A549 (cell line): ENCODE measurements at regions not wholly inside any gene's neighbourhood (a gene's known extent, or its start where the extent isn't known, plus 50 kb on each side); places are given as distances from the start of the nearest gene placed in this dataset.
A peak's percentile ranks its signal among the peaks of the same experiment; 100 is the strongest.

ENCODE experiments used
- ATAC-seq, 2 experiments: fragments of 200-7000 bp in 1 of 2; fragments of >200 bp in 1 of 2; cut with Nextera tagmentation in 1 of 2; cut with Tn5 transposase in 1 of 2; 3 replicates each; pipeline versions ENCODE4 v1.8.0 to v1.9.1; 2018 to 2020; ENCODE audit warnings: mild to moderate bottlenecking in 1 of 2, moderate library complexity in 1 of 2
- CTCF ChIA-PET: fragments of 300-600 bp; sonication (Branson Sonifier 250); formaldehyde crosslinking; extraction: SDS; loops from one replicate; lab custom pipeline; 2021; ENCODE audit warnings: antibody characterized with exemption, inconsistent platforms; lab: Yijun Ruan, JAX
- POLR2A ChIA-PET: fragments of 350-600 bp; formaldehyde crosslinking; extraction: SDS; loops from one replicate; lab custom pipeline; 2021; ENCODE audit warnings: antibody characterized with exemption, inconsistent platforms; lab: Yijun Ruan, JAX
- DNase-seq, 2 experiments: peaks; one replicate each; pipeline versions ENCODE4 v3.0.0 to v3.0.0-alpha.2; 2011 to 2016; ENCODE audit warnings: low read depth in 1 of 2, low spot score in 1 of 2
- FAIRE-seq: peaks from 2 replicates; lab custom pipeline; 2011; peaks lifted over from hg19 to GRCh38; lab: Jason Lieb, UNC
- H3K27ac ChIP-seq, 2 experiments: fragments of >200 bp; sonication (Bioruptor Twin); formaldehyde crosslinking; 3 replicates each; pipeline ENCODE4 v1.5.1; 2016 to 2017
- H3K4me1 ChIP-seq: fragments of >200 bp; sonication (Bioruptor Twin); formaldehyde crosslinking; 3 replicates; pipeline ENCODE4 v1.6.1; 2016
- H3K4me2 ChIP-seq: fragments of >200 bp; sonication (Bioruptor Twin); formaldehyde crosslinking; 3 replicates; pipeline ENCODE4 v1.6.1; 2016
- H3K4me3 ChIP-seq: fragments of >200 bp; sonication (Bioruptor Twin); formaldehyde crosslinking; 3 replicates; pipeline ENCODE4 v1.5.1; 2016
- H3K9me3 ChIP-seq: fragments of >200 bp; sonication (Bioruptor Twin); formaldehyde crosslinking; 3 replicates; pipeline ENCODE4 v1.6.1; 2016
- CBX2 ChIP-seq: fragments of 200-600 bp; sonication (generic); IDR thresholded peaks from 2 replicates; pipeline ENCODE4 v1.6.1; 2016; ENCODE audit warnings: low read depth, mild to moderate bottlenecking, borderline replicate concordance
- CBX8 ChIP-seq: fragments of 200-600 bp; sonication (generic); IDR thresholded peaks from 2 replicates; pipeline ENCODE4 v1.6.1; 2016
- CHD4 ChIP-seq: fragments of 200-600 bp; sonication (generic); IDR thresholded peaks from 2 replicates; pipeline ENCODE4 v1.6.1; 2016; ENCODE audit warnings: antibody characterized with exemption, mild to moderate bottlenecking, borderline replicate concordance
- EHMT2 ChIP-seq: fragments of 200-600 bp; sonication (generic); IDR thresholded peaks from 2 replicates; pipeline ENCODE4 v1.6.1; 2016; ENCODE audit warnings: antibody characterized with exemption, low read depth, mild to moderate bottlenecking, moderate library complexity
- ELK1 ChIP-seq: fragments of 150-350 bp; IDR thresholded peaks from 2 replicates; pipeline ENCODE4 v1.6.1; 2014; ENCODE audit warnings: low read depth, mild to moderate bottlenecking, low read length
- EP300 ChIP-seq, 2 experiments: fragments of >200 bp; sonication (Bioruptor Twin); formaldehyde crosslinking; IDR thresholded peaks; 2 replicates in 1 of 2; 3 replicates in 1 of 2; pipeline ENCODE4 v1.6.1; 2016 to 2017
- FOSB ChIP-seq: fragments of 250-450 bp; sonication (Bioruptor Pico); IDR thresholded peaks from 2 replicates; pipeline ENCODE4 v1.5.0; 2020; ENCODE audit warnings: mild to moderate bottlenecking, moderate library complexity
- FOSL2 ChIP-seq, 2 experiments: fragments of 450-650 bp in 1 of 2; fragments of >200 bp in 1 of 2; sonication (Bioruptor Twin) in 1 of 2; formaldehyde crosslinking; IDR thresholded peaks; 2 replicates each; pipeline versions ENCODE4 v1.5.0 to v1.6.1; 2016 to 2020; ENCODE audit warnings: mild to moderate bottlenecking in 1 of 2, moderate library complexity in 1 of 2
- FOXS1 ChIP-seq: fragments of 250-450 bp; sonication (Bioruptor Pico); IDR thresholded peaks from 2 replicates; pipeline ENCODE4 v1.5.0; 2020; ENCODE audit warnings: mild to moderate bottlenecking, moderate library complexity
- HEYL ChIP-seq: fragments of 250-450 bp; sonication (Bioruptor Pico); IDR thresholded peaks from 2 replicates; pipeline ENCODE4 v1.8.0; 2021; ENCODE audit warnings: mild to moderate bottlenecking, moderate library complexity
- HOXB13 ChIP-seq: fragments of 250-450 bp; sonication (Bioruptor Pico); IDR thresholded peaks from 2 replicates; pipeline ENCODE4 v1.5.0; 2020; ENCODE audit warnings: low read depth, mild to moderate bottlenecking, moderate library complexity
- JUNB ChIP-seq: fragments of >200 bp; sonication (Bioruptor Twin); formaldehyde crosslinking; IDR thresholded peaks from 2 replicates; pipeline ENCODE4 v1.6.1; 2016
- MAFK ChIP-seq: fragments of 450-650 bp; IDR thresholded peaks from 2 replicates; pipeline ENCODE4 v1.6.1; 2014; ENCODE audit not compliant: partially characterized antibody
- MAX ChIP-seq: IDR thresholded peaks from 2 replicates; pipeline ENCODE4 v1.6.1; 2012
- MYC ChIP-seq: IDR thresholded peaks from 2 replicates; pipeline ENCODE4 v1.6.1; 2012; ENCODE audit warnings: mild to moderate bottlenecking, inconsistent platforms, low read length, improper control_type of control experiment, borderline replicate concordance
- NFE2L2 ChIP-seq: fragments of 150-350 bp; conservative IDR thresholded peaks from 2 replicates; pipeline ENCODE4 v1.6.1; 2014; ENCODE audit warnings: low read length
- NR3C1 ChIP-seq: fragments of >200 bp; sonication (Bioruptor Twin); formaldehyde crosslinking; IDR thresholded peaks from 3 replicates; pipeline ENCODE4 v1.6.1; 2017
- PBX3 ChIP-seq: IDR thresholded peaks from 2 replicates; pipeline ENCODE4 v1.6.1; 2012
- RARB ChIP-seq: fragments of 250-450 bp; sonication (Bioruptor Pico); IDR thresholded peaks from 2 replicates; pipeline ENCODE4 v1.8.0; 2021; ENCODE audit warnings: mild to moderate bottlenecking, moderate library complexity
- RFX5 ChIP-seq: fragments of 450-650 bp; IDR thresholded peaks from 2 replicates; pipeline ENCODE4 v1.7.1; 2014; ENCODE audit warnings: antibody characterized with exemption, mild to moderate bottlenecking, moderate library complexity
- SMC3 ChIP-seq: fragments of >200 bp; sonication (Bioruptor Twin); formaldehyde crosslinking; IDR thresholded peaks from 3 replicates; pipeline ENCODE4 v1.6.1; 2018; ENCODE audit warnings: inconsistent platforms
- TP53 ChIP-seq: fragments of 250-450 bp; sonication (Bioruptor Pico); IDR thresholded peaks from 2 replicates; pipeline ENCODE4 v1.5.0; 2021; ENCODE audit warnings: mild to moderate bottlenecking, moderate library complexity
- ZSCAN20 ChIP-seq: fragments of 250-450 bp; sonication (Bioruptor Pico); IDR thresholded peaks from 2 replicates; pipeline ENCODE4 v1.8.0; 2022; ENCODE audit warnings: mild to moderate bottlenecking, moderate library complexity
- WGBS: methylation state at CpG from one replicate; pipeline ENCODE4 v1.1.6; 2017; ENCODE audit errors: missing lambda C conversion rate; 5-methylcytosine and 5-hydroxymethylcytosine counted together
- TF ChIP-seq, protein P1 (sequence below): fragments of 450-650 bp; IDR thresholded peaks from 2 replicates; pipeline ENCODE4 v1.6.1; 2014; ENCODE audit warnings: antibody characterized with exemption

DNA sequence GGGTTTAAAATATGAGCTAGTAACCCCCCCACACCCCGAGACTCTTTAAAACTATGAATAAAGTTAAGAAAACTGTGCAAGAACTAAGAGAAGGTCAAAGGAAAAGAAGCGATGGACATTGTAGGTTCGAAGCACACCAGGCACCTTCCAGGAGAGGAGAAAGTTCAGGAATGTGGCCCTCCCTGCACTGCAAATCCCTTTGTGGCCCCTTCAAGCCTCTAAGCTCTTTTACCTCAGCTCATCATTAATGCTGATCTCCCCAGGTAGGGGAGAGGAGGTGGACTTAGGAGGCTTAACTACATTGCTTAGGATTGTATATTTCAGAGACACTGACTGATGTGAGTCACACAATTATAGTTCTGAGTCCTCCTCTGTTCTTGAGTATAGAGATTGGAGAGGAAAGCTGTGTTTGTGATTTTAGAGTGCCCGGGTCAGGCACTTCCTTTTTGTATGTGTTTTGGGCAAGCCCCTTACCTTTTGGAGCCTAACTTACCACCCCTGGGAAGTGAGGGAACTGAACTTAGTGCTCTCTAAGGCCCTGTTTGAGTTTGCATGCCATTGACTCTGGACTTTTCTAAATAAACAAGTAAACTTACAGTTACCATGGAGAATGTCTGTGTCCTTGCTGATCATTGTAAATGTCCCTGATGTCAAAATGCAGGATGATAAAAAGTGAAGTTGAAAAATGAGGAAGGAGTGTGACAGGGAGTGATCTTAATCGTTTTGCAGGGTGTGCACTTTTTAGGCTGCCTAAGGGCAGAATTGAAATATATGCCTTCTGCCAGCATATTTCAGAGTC lies 140.8 kb upstream of the ZEB2 start:
- no peak for FAIRE-seq
- H3K4me3 ChIP-seq, result no peak overlapping the region
- peak; percentile 51 to 68; a peak in 4 of 6 replicates for ATAC-seq
- CTCF ChIA-PET, result interaction anchor here (0.6 kb wide), 1 partner anchor 1051 kb away, joined by 3 read pairs; no protein-coding TSS in a partner anchor
- TF ChIP-seq FOSB (CRISPR knock-in tag) (no peak), EHMT2 (no peak), MAFK (peak; percentile 60)
- TF ChIP-seq, all 56 proteins: peak for 1
- H3K4me1 ChIP-seq, result peaks cover 14% of the 10 kb centered on the region
- no peak overlapping the region for H3K4me2 ChIP-seq
- WGBS, result 74% methylated on average over 5 of the region's 5 CpGs
- DNase-seq, result peak in 1 of 2 experiments; percentile 12
- peak overlapping the region in 1 of 2 experiments; percentile 34; a peak in 2 of 6 replicates for H3K27ac ChIP-seq
- POLR2A ChIA-PET, result no interaction called here
- H3K9me3 ChIP-seq, result no peaks in the 10 kb centered on the region

- ATAC-seq (peak; percentile 88 to 94), FAIRE-seq (no peak)
- WGBS, result 63% methylated on average over 9 of the region's 10 CpGs
These were observed 139.9 kb upstream of the ZEB2 start for GRCh38 chr2:144659731-144660275.

DNA sequence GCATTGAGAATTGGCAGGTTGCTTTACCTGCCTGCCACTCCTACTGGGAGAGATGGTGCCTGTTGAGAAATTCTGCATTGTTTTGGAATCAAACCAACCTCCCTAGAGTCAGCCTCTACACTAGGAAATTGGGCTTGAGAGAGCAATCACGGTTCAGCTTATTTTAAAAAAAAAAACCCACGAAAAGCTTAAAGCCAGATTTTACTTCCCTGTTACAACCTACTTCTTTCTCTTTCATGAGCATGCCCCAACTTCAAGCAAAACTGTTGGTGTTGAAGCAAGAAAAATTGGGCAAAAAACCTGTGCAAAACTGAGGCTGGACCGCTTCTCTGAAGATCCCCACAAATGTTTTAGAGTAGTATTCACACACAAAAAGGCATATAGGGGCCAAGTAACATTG lies 134.6 kb upstream of the ZEB2 start:
- H3K4me3 ChIP-seq, result no peak overlapping the region
- ChIA-PET POLR2A (no interaction called here), CTCF (no interaction called here)
- H3K4me1 ChIP-seq, result peaks cover 3% of the 10 kb centered on the region; the same call in 1 of the 3 replicates
- H3K9me3 ChIP-seq, result no peaks in the 10 kb centered on the region
- WGBS, result 56% methylated on average over 3 of the region's 3 CpGs
- FAIRE-seq, result no peak
- H3K4me2 ChIP-seq, result no peak overlapping the region
- DNase-seq, result no peak
- no peak for ATAC-seq
- TF ChIP-seq HEYL (CRISPR knock-in tag) (no peak), MYC (no peak), EHMT2 (no peak), ZSCAN20 (CRISPR knock-in tag) (no peak), CHD4 (no peak), ELK1 (no peak), EP300 (IDR thresholded peaks at IDR 0.05) (no peak), PBX3 (no peak), NFE2L2 (no peak), SMC3 (no peak), HOXB13 (no peak), NR3C1 (no peak), TP53 (CRISPR knock-in tag) (no peak), CBX8 (no peak), RFX5 (no peak), RARB (CRISPR knock-in tag) (no peak), JUNB (no peak), FOXS1 (CRISPR knock-in tag) (no peak), CBX2 (no peak)
- H3K27ac ChIP-seq, result no peak overlapping the region

More at GRCh38 chr2:144659731-144660275, 139.9 kb upstream of the ZEB2 start:
- H3K4me3 ChIP-seq, result no peak overlapping the region
- CTCF ChIA-PET, result interaction anchor here (1.5 kb wide), 1 partner anchor 17 kb away, joined by 3 read pairs; no protein-coding TSS in a partner anchor
- H3K4me2 ChIP-seq, result 0 out of 3 replicates have a peak overlapping the region, but pooled peaks have one; percentile 13
- peaks cover 13% of the 10 kb centered on the region for H3K4me1 ChIP-seq
- no peak for TF ChIP-seq FOSL2 (IDR thresholded peaks at IDR 0.05)
- peak; percentile 70 for TF ChIP-seq FOSL2 (CRISPR knock-in tag; IDR thresholded peaks at IDR 0.05)
- peak; percentile 25; the same call in 1 of the 2 replicates for TF ChIP-seq JUNB
- TF ChIP-seq, protein P1, sequence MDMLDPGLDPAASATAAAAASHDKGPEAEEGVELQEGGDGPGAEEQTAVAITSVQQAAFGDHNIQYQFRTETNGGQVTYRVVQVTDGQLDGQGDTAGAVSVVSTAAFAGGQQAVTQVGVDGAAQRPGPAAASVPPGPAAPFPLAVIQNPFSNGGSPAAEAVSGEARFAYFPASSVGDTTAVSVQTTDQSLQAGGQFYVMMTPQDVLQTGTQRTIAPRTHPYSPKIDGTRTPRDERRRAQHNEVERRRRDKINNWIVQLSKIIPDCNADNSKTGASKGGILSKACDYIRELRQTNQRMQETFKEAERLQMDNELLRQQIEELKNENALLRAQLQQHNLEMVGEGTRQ, result no peak
- TF ChIP-seq MAX, result peak; percentile 35; the same call in 1 of the 2 replicates
- TF ChIP-seq, all 56 proteins: peak for 3
- H3K27ac ChIP-seq, result peak overlapping the region in 1 of 2 experiments; percentile 72; a peak in 4 of 6 replicates
- DNase-seq, result peak in 1 of 2 experiments; percentile 56
- POLR2A ChIA-PET, result no interaction called here
- no peaks in the 10 kb centered on the region for H3K9me3 ChIP-seq
